Non-pigmented ciliary epithelial cell (primary cell): ENCODE measurements at regions not wholly inside any gene's neighbourhood (a gene's known extent, or its start where the extent isn't known, plus 50 kb on each side); places are given as distances from the start of the nearest gene placed in this dataset.
"Not testable (repeated sequence)": the region's sequence is repeated elsewhere in the genome, so short reads cannot be mapped to it uniquely, and the experiment has no call there.

Source experiments
- DNase-seq: peaks from one replicate; pipeline ENCODE4 v3.0.0-alpha.2; 2010; ENCODE audit warnings: low read depth

GRCh38 chr2:36235426-36235825, 120.2 kb upstream of the CRIM1 start:
- DNase-seq, result no peak

- no peak for DNase-seq
Observed at GRCh38 chr2:36223259-36223658, 132.3 kb upstream of the CRIM1 start.

- no peak for DNase-seq
Observed at GRCh38 chr2:36222485-36222884, 133.1 kb upstream of the CRIM1 start.

- no peak for DNase-seq
Observed at GRCh38 chr2:36214691-36215090, 140.9 kb upstream of the CRIM1 start.

- DNase-seq, result no peak
Observed at GRCh38 chr2:36203366-36203765, 152.2 kb upstream of the CRIM1 start.

- peak; percentile 2 for DNase-seq
Observed at GRCh38 chr2:36197181-36197971, 158.2 kb upstream of the CRIM1 start.

- DNase-seq, result no peak
Observed at GRCh38 chr2:36193680-36194079, 161.9 kb upstream of the CRIM1 start.

GRCh38 chr2:36192983-36193382, 162.6 kb upstream of the CRIM1 start:
- no peak for DNase-seq

- no peak for DNase-seq
Observed at GRCh38 chr2:36190097-36190496, 165.5 kb upstream of the CRIM1 start.

GRCh38 chr2:36185624-36186023, 170.0 kb upstream of the CRIM1 start:
- DNase-seq, result no peak

- no peak for DNase-seq
Observed at GRCh38 chr2:36184848-36185247, 170.7 kb upstream of the CRIM1 start.

- not testable (repeated sequence) for DNase-seq
Observed at GRCh38 chr2:36180789-36181482, 174.6 kb upstream of the CRIM1 start.

GRCh38 chr2:36180293-36180692, 175.3 kb upstream of the CRIM1 start:
- not testable (repeated sequence) for DNase-seq

- DNase-seq, result not testable (repeated sequence)
Observed at GRCh38 chr2:36179668-36180269, 175.8 kb upstream of the CRIM1 start.

GRCh38 chr2:36178384-36178783, 177.2 kb upstream of the CRIM1 start:
- DNase-seq, result no peak

GRCh38 chr2:36177282-36177681, 178.3 kb upstream of the CRIM1 start:
- no peak for DNase-seq

GRCh38 chr2:36174920-36175319, 180.7 kb upstream of the CRIM1 start:
- no peak for DNase-seq

- DNase-seq, result no peak
Observed at GRCh38 chr2:36173760-36174404, 181.7 kb upstream of the CRIM1 start.

GRCh38 chr2:36172824-36173223, 182.8 kb upstream of the CRIM1 start:
- no peak for DNase-seq

- no peak for DNase-seq
Observed at GRCh38 chr2:36170805-36171204, 184.8 kb upstream of the CRIM1 start.

- no peak for DNase-seq
Observed at GRCh38 chr2:36169843-36170242, 185.7 kb upstream of the CRIM1 start.

GRCh38 chr2:36168115-36168514, 187.5 kb upstream of the CRIM1 start:
- DNase-seq, result no peak

GRCh38 chr2:36165132-36165531, 190.4 kb upstream of the CRIM1 start:
- DNase-seq, result no peak
